IPS DF 4.7 (cell line): ENCODE measurements at regions not wholly inside any gene's neighbourhood (a gene's known extent, or its start where the extent isn't known, plus 50 kb on each side); places are given as distances from the start of the nearest gene placed in this dataset.

Experiments
- DNase-seq: peaks from one replicate; pipeline ENCODE4 v3.0.0-alpha.2; 2013; ENCODE audit warnings: low spot score; ENCODE audit errors: extremely low read depth

- DNase-seq, result no peak
These were observed 87.1 kb upstream of the SLITRK3 start for GRCh38 chr3:165283328-165283727.

GRCh38 chr3:165279471-165279870, 83.3 kb upstream of the SLITRK3 start:
- no peak for DNase-seq

- no peak for DNase-seq
These were observed 77.2 kb upstream of the SLITRK3 start for GRCh38 chr3:165273411-165273810.

- DNase-seq, result no peak
These were observed 63.5 kb upstream of the SLITRK3 start for GRCh38 chr3:165259541-165260193.

GRCh38 chr3:165256554-165257065, 60.4 kb upstream of the SLITRK3 start:
- DNase-seq, result no peak

- peak; percentile 7 for DNase-seq
These were observed 58.6 kb upstream of the SLITRK3 start for GRCh38 chr3:165254812-165255211.
